Endothelial cell of umbilical vein (primary cell): ENCODE measurements at regions not wholly inside any gene's neighbourhood (a gene's known extent, or its start where the extent isn't known, plus 50 kb on each side); places are given as distances from the start of the nearest gene placed in this dataset.

Experiments
- CTCF ChIP-seq, 2 donors: IDR thresholded peaks; 1 replicate in 1 of 2; 2 replicates in 1 of 2; pipeline ENCODE4 v1.5.1; 2011; ENCODE audit warnings: low read length in 2 of 2, mild to moderate bottlenecking in 2 of 2, moderate library complexity in 2 of 2, control low read depth in 1 of 2, inconsistent platforms in 1 of 2, low read depth in 1 of 2; ENCODE audit not compliant: insufficient read depth in 1 of 2; ENCODE audit errors: extremely low read depth in 1 of 2
- EZH2 ChIP-seq: IDR thresholded peaks from 2 replicates; pipeline ENCODE4 v1.6.1; 2012; ENCODE audit warnings: borderline replicate concordance, low read depth, mild to moderate bottlenecking, moderate library complexity, low read length, inconsistent platforms; ENCODE audit not compliant: severe bottlenecking
- FOS ChIP-seq: IDR thresholded peaks from 2 replicates; pipeline ENCODE4 v1.6.1; 2011; ENCODE audit warnings: mild to moderate bottlenecking, low read length, moderate library complexity, borderline replicate concordance; ENCODE audit not compliant: insufficient read depth
- GATA2 ChIP-seq: IDR thresholded peaks from 2 replicates; pipeline ENCODE4 v1.7.0; 2011; ENCODE audit warnings: low read depth, mild to moderate bottlenecking, moderate library complexity, mixed read lengths, low read length; ENCODE audit not compliant: insufficient read length, insufficient read depth
- JUN ChIP-seq: IDR thresholded peaks from 2 replicates; pipeline ENCODE4 v1.6.1; 2011; ENCODE audit warnings: borderline replicate concordance, low read depth; ENCODE audit not compliant: insufficient read length, insufficient read depth
- MAX ChIP-seq: IDR thresholded peaks from 2 replicates; pipeline ENCODE4 v1.6.1; 2011; ENCODE audit not compliant: insufficient read depth, insufficient read length
- MYC ChIP-seq: IDR thresholded peaks from one replicate; pipeline ENCODE4 v1.6.1; 2011; ENCODE audit warnings: mild to moderate bottlenecking, low read depth, low read length
- POLR2A ChIP-seq: IDR thresholded peaks from 2 replicates; pipeline ENCODE4 v1.6.1; 2012; ENCODE audit warnings: low read depth, mild to moderate bottlenecking, control low read depth, low read length
- POLR2AphosphoS5 ChIP-seq: IDR thresholded peaks from 2 replicates; pipeline ENCODE4 v1.6.1; 2012; ENCODE audit warnings: low read depth, mild to moderate bottlenecking, control low read depth, low read length, moderate library complexity; ENCODE audit not compliant: insufficient read depth

GRCh38 chr10:28765641-28766040, 88.3 kb downstream of the BAMBI start:
- no peak for TF ChIP-seq CTCF (IDR thresholded peaks at IDR 0.05; ENCODE audit: extremely low read depth in 1 of 2, insufficient read depth in 1 of 2, low read depth in 1 of 2, low read length in 2 of 2)
- TF ChIP-seq POLR2AphosphoS5, result no peak
- no peak for TF ChIP-seq EZH2
- TF ChIP-seq POLR2A, result no peak
- TF ChIP-seq MAX, result no peak
- no peak for TF ChIP-seq FOS
- no peak for TF ChIP-seq JUN
- TF ChIP-seq MYC, result no peak
- TF ChIP-seq GATA2, result no peak
